IMR-90 (cell line): ENCODE measurements at regions not wholly inside any gene's neighbourhood (a gene's known extent, or its start where the extent isn't known, plus 50 kb on each side); places are given as distances from the start of the nearest gene placed in this dataset.
A peak's percentile ranks its signal among the peaks of the same experiment; 100 is the strongest.

ENCODE experiments used
- ATAC-seq: fragments of 200-7000 bp; cut with Tn5 transposase; 2 replicates; pipeline ENCODE4 v1.9.1; 2020; ENCODE audit warnings: low read depth, mild to moderate bottlenecking, moderate library complexity
- BruUV-seq: library from RNA; stranded (reverse); fragments of 400-500 nt; replicated peaks from 2 replicates; lab custom pipeline; 2021; lab: Mats Ljungman, UMichigan
- CTCF ChIA-PET: fragments of 300-600 bp; formaldehyde crosslinking; extraction: SDS; loops from one replicate; lab custom pipeline; 2021; ENCODE audit warnings: antibody characterized with exemption; lab: Yijun Ruan, JAX
- POLR2A ChIA-PET: fragments of 300-600 bp; sonication (Branson Sonifier 250); formaldehyde crosslinking; loops from one replicate; lab custom pipeline; 2022; ENCODE audit warnings: antibody characterized with exemption; ENCODE audit not compliant: unreplicated experiment; lab: Charles Lee
- DNase-seq: peaks from one replicate; pipeline ENCODE4 v3.0.0; 2013
- H2AFZ ChIP-seq: replicated peaks from 2 replicates; pipeline ENCODE3; 2013; ENCODE audit warnings: low read length, mild to moderate bottlenecking; ENCODE audit not compliant: poor library complexity
- H2AK5ac ChIP-seq: 2 replicates; pipeline ENCODE4 v1.6.1; 2013; ENCODE audit warnings: low read depth, low read length, inconsistent platforms
- H2AK9ac ChIP-seq: replicated peaks from 2 replicates; pipeline ENCODE3; 2013; ENCODE audit warnings: mild to moderate bottlenecking, low read depth, low read length, moderate library complexity; ENCODE audit not compliant: poor library complexity
- H2BK120ac ChIP-seq: 2 replicates; pipeline ENCODE4 v1.6.1; 2013; ENCODE audit warnings: low read depth, low read length, inconsistent platforms
- H2BK15ac ChIP-seq: 3 replicates; pipeline ENCODE4 v1.6.1; 2013; ENCODE audit warnings: low read depth, low read length, inconsistent platforms
- H2BK20ac ChIP-seq: 2 replicates; pipeline ENCODE4 v1.6.1; 2013; ENCODE audit warnings: low read depth, mild to moderate bottlenecking, inconsistent platforms, low read length, moderate library complexity
- H2BK5ac ChIP-seq: 2 replicates; pipeline ENCODE4 v1.6.1; 2013; ENCODE audit warnings: mild to moderate bottlenecking, low read depth, low read length, inconsistent platforms; ENCODE audit not compliant: poor library complexity, severe bottlenecking
- H3K14ac ChIP-seq: replicated peaks from 2 replicates; pipeline ENCODE4 v1.6.1; 2013; ENCODE audit warnings: low read depth, low read length, inconsistent platforms
- H3K18ac ChIP-seq: 2 replicates; pipeline ENCODE4 v1.6.1; 2013; ENCODE audit warnings: low read depth, low read length, control low read depth
- H3K23ac ChIP-seq: 2 replicates; pipeline ENCODE4 v1.6.1; 2013; ENCODE audit warnings: low read depth, low read length, inconsistent platforms
- H3K27ac ChIP-seq: 2 replicates; pipeline ENCODE4 v1.5.1; 2013; ENCODE audit warnings: mild to moderate bottlenecking, control low read depth, low read length; ENCODE audit not compliant: insufficient read depth
- H3K27me3 ChIP-seq: 2 replicates; pipeline ENCODE4 v1.6.1; 2013; ENCODE audit warnings: low read length; ENCODE audit not compliant: control insufficient read depth, insufficient read depth
- H3K36me3 ChIP-seq: 2 replicates; pipeline ENCODE4 v1.6.1; 2013; ENCODE audit warnings: low read length, mixed read lengths; ENCODE audit not compliant: control insufficient read depth, insufficient read depth
- H3K4ac ChIP-seq: 2 replicates; pipeline ENCODE4 v1.6.1; 2013; ENCODE audit warnings: low read depth, low read length, inconsistent platforms
- H3K4me1 ChIP-seq: 2 replicates; pipeline ENCODE4 v1.6.1; 2013; ENCODE audit warnings: low read length, mixed read lengths; ENCODE audit not compliant: control insufficient read depth, insufficient read depth
- H3K4me2 ChIP-seq: 2 replicates; pipeline ENCODE4 v1.6.1; 2013; ENCODE audit warnings: low read depth, mild to moderate bottlenecking, control low read depth, low read length, moderate library complexity
- H3K4me3 ChIP-seq: 2 replicates; pipeline ENCODE4 v1.5.1; 2013; ENCODE audit warnings: low read depth, mild to moderate bottlenecking, control low read depth, low read length, moderate library complexity; ENCODE audit not compliant: insufficient read depth
- H3K56ac ChIP-seq: 2 replicates; pipeline ENCODE4 v1.6.1; 2013; ENCODE audit warnings: low read length, inconsistent platforms; ENCODE audit not compliant: insufficient read depth; ENCODE audit errors: extremely low read depth
- H3K79me1 ChIP-seq, 2 experiments: 2 replicates each; pipeline ENCODE4 v1.6.1; 2013; ENCODE audit warnings: low read length in 2 of 2, inconsistent platforms in 1 of 2, low read depth in 1 of 2
- H3K9ac ChIP-seq: 2 replicates; pipeline ENCODE4 v1.6.1; 2013; ENCODE audit warnings: low read depth, low read length, control low read depth
- H3K9me1 ChIP-seq: 2 replicates; pipeline ENCODE4 v1.6.1; 2013; ENCODE audit warnings: low read length, inconsistent platforms; ENCODE audit not compliant: insufficient read depth
- H3K9me3 ChIP-seq: 2 replicates; pipeline ENCODE4 v1.6.1; 2013; ENCODE audit warnings: low read length; ENCODE audit not compliant: control insufficient read depth, insufficient read depth
- H4K20me1 ChIP-seq: 2 replicates; pipeline ENCODE4 v1.6.1; 2013; ENCODE audit warnings: low read length, inconsistent platforms; ENCODE audit not compliant: insufficient read depth
- H4K5ac ChIP-seq: 2 replicates; pipeline ENCODE4 v1.6.1; 2013; ENCODE audit warnings: mild to moderate bottlenecking, low read depth, low read length, control low read depth
- H4K8ac ChIP-seq, 2 experiments: 2 replicates each; pipeline ENCODE4 v1.6.1; 2013; ENCODE audit warnings: low read depth in 2 of 2, low read length in 2 of 2, control low read depth in 1 of 2, inconsistent platforms in 1 of 2
- H4K91ac ChIP-seq: 2 replicates; pipeline ENCODE4 v1.6.1; 2013; ENCODE audit warnings: low read depth, low read length, inconsistent platforms; ENCODE audit not compliant: insufficient read depth
- CEBPB ChIP-seq: IDR thresholded peaks from 2 replicates; pipeline ENCODE4 v1.6.1; 2012; ENCODE audit warnings: low read depth, low read length, improper control_type of control experiment
- dilution Hi-C: fragments of 300-500 bp; cut with HindIII; formaldehyde crosslinking; loops from one replicate; pipeline ENCODE4 v1.14.3; 2018; ENCODE audit warnings: low sequenced_read_pairs; ENCODE audit not compliant: unreplicated experiment
- in situ Hi-C: fragments of 300-500 bp; cut with MboI; formaldehyde crosslinking; loops from 3 replicates; pipeline ENCODE4 v1.14.3; 2019; ENCODE audit warnings: low sequenced_read_pairs, inconsistent platforms, mixed read lengths
- intact Hi-C: fragments of 100-400 bp; cut with micrococcal nuclease; formaldehyde crosslinking; loops from 2 replicates; pipeline ENCODE4 v1.10.0; 2022

- Histone ChIP-seq H2BK15ac (no peak overlapping the region), H4K91ac (no peak overlapping the region), H3K56ac (no peak overlapping the region), H3K36me3 (no peaks in the 10 kb centered on the region), H3K27ac (no peak overlapping the region), H3K9ac (no peak overlapping the region), H2BK5ac (no peak overlapping the region), H4K20me1 (no peaks in the 10 kb centered on the region), H4K5ac (no peak overlapping the region), H3K23ac (no peak overlapping the region), H3K4me1 (no peaks in the 10 kb centered on the region), H3K14ac (0 out of 2 replicates have a peak overlapping the region, but pooled peaks have one; percentile 15), H4K8ac (no peak overlapping the region), H3K9me1 (no peaks in the 10 kb centered on the region), H3K79me1 (no peaks in the 10 kb centered on the region), H3K4ac (no peak overlapping the region), H3K4me2 (no peak overlapping the region), H2BK120ac (no peak overlapping the region), H2AFZ (no peak overlapping the region), H2AK9ac (no peak overlapping the region), H3K9me3 (no peaks in the 10 kb centered on the region), H3K27me3 (no peaks in the 10 kb centered on the region), H2AK5ac (no peak overlapping the region), H3K18ac (no peak overlapping the region), H2BK20ac (no peak overlapping the region), H3K4me3 (no peak overlapping the region)
- intact Hi-C loops, result no loop called here
- ChIA-PET CTCF (no interaction called here), POLR2A (no interaction called here)
- ATAC-seq, result peak; percentile 40
- in situ Hi-C loops, result no loop called here
- dilution Hi-C loops, result no loop called here
- peak; percentile 14 for DNase-seq
- no peak for TF ChIP-seq CEBPB
- no TSS peak for BruUV-seq
Measured at GRCh38 chr1:187396226-187396625, 567.5 kb downstream of the PLA2G4A start.
